GM19397 (cell line): ENCODE measurements at regions not wholly inside any gene's neighbourhood (a gene's known extent, or its start where the extent isn't known, plus 50 kb on each side); places are given as distances from the start of the nearest gene placed in this dataset.

Experiments used
- ATAC-seq: cut with Tn5 transposase; IDR thresholded peaks from one replicate; pipeline ENCODE4 v1.9.1; 2021; ENCODE audit warnings: mild to moderate bottlenecking, moderate library complexity; ENCODE audit not compliant: unreplicated experiment

DNA sequence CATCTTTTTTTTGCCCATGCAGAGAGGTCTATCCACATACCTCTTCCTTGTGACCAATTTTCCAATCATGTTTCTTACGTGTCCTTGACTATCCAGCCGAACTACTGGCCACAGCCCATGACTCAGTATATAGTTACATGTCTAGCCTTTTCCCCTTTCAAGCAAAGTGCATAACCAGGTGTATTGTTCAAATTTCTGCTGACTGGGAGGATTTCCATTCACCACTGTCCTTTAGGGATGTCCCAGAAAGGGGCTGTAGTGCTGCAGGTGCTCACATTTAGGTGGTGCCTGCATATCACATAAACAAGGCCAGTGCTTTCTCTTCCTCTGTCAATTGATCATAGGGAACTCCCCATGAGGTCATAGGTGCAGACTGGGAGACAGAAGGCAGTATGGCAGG, 69.4 kb upstream of the ALDH1A3 start:
- ATAC-seq: no peak

DNA sequence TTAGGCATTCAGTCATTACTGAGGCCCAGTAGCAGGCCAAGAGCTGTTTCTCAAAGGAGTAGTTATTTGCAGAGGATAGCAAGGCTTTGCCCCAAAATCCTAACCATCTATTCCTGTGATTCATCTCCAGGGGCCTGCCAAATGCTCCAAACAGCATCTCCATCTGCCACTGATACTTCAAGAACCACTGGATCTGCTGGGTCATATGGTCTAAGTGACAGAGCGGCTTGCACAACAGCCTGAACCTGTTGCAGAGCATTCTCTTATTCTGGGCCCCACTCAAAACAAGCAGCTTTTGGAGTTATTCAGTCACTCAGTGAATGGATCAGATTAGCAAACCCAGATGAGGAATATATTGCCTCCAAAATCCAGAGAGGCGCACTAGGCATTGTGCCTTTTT, 68.8 kb upstream of the ALDH1A3 start:
- no peak for ATAC-seq

DNA sequence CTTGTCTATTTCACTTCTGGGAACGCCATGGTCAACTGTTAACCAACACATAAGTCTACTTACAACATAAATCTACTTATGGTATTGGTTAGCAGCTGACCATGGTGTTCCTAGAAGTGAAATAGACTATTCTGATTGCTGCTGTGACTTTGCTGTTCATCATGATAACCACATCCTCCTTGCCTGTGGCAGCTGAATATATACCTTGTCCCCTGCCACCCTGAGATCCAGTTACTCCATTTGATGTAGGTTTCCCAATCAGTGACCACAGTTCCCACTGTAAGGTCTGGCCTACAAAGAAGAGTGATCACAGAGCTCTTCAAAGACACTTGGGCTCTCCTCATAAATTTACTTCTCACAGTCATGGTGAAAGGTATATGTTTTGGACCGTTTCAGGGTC, 66.8 kb upstream of the ALDH1A3 start:
- ATAC-seq: no peak

- no peak for ATAC-seq
Measured at GRCh38 chr15:100818927-100819326, 60.7 kb upstream of the ALDH1A3 start.

- no peak for ATAC-seq
Measured at GRCh38 chr15:100820528-100820927, 59.1 kb upstream of the ALDH1A3 start.

DNA sequence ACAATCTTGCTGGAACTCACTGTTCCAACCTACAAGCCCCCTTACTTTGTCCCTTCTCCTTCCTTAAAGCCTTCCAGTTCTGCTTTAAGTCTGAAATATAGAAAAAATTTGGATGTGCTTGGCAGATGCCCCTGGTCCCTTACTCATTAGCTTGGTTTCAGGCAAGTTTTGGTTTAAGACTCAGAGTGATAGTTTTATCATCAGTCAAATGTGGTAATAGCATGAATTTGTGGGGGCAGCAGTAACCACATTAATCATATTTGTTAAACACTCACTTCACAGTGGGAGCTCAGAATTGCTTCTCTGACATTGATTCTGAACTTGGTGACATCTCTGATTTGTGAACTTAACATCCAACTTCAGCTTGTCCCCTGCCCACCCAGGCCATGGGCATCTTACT, 58.3 kb upstream of the ALDH1A3 start:
- ATAC-seq: no peak

- no peak for ATAC-seq
Measured at GRCh38 chr15:100824211-100824610, 55.4 kb upstream of the ALDH1A3 start.

DNA sequence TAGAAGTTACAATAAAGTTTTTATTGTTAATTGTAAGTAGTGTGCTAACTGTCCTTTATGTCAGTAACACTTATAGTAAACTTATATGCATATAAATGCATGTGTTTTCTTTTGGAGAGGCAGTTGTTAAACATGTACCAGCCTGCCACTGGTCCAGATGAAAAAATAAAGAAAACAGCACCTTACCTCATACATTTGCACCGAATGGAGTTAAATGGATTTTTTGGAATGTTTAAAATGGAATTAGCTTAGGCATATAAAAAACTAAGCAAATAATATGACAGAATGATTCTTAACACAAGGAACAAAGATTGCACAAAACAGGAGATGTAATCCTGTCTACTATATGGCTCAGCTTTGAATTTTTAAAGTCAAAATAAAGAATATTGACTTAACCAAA, 50.2 kb upstream of the ALDH1A3 start:
- ATAC-seq: no peak
